ENCODE measurements at regions not wholly inside any gene's neighbourhood (a gene's known extent, or its start where the extent isn't known, plus 50 kb on each side); places are given as distances from the start of the nearest gene placed in this dataset.

DNA sequence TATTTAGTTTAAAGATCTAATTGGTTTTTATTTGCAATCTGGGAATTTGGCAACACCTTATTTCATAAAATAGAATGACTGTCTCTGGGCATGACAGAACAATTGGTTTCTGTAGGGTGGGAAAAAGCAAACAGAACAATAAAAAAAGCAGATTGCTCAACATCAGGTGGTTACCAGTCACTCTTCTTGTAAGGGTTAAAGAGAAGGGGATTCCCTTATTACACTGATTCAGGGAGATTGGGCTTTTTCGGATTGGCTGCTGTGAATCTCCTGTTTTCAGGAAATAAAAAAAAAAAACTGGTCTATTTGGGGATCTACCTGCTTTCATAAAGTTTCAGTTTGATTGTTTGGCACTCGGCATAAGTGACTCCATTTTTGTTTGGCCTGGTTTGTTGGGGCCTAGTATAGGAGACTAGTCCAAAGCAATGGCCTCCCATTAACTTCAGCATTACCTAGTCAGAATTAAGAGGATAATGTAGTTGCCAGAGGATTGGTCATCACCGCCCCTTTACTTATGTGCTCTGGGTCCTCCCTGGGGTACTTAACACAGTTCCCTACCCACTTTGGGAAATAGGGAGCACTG lies 380.5 kb downstream of the IDS start:
- TF ChIP-seq CTCF (IDR thresholded peaks at IDR 0.05; ENCODE audit: low read depth, low read length, poor library complexity, severe bottlenecking) (no peak), EZH2phosphoT487 (IDR thresholded peaks at IDR 0.05; ENCODE audit: borderline replicate concordance, low read length) (no peak)

Data from DOHH2 (cell line).